Activated CD4-positive, alpha-beta memory T cell treated with anti-CD3 and anti-CD28 coated beads for 36 hours (primary cell): ENCODE measurements at regions not wholly inside any gene's neighbourhood (a gene's known extent, or its start where the extent isn't known, plus 50 kb on each side); places are given as distances from the start of the nearest gene placed in this dataset.

Experiments used
- CTCF ChIA-PET: fragments of 350-600 bp; sonication (Branson Sonifier 250); formaldehyde crosslinking; loops from one replicate; lab custom pipeline; 2021; ENCODE audit warnings: antibody characterized with exemption, inconsistent platforms; lab: Charles Lee
- POLR2A ChIA-PET: fragments of 350-600 bp; sonication (Branson Sonifier 250); formaldehyde crosslinking; loops from one replicate; lab custom pipeline; 2021; ENCODE audit warnings: antibody characterized with exemption; lab: Charles Lee
- DNase-seq: peaks from one replicate; pipeline ENCODE4 v3.0.0-alpha.2; 2020
- H3K27ac Mint-ChIP-seq: one replicate; pipeline ENCODE4 v1.8.0; 2021; ENCODE audit warnings: mixed read lengths
- H3K27me3 Mint-ChIP-seq: one replicate; pipeline ENCODE4 v1.8.0; 2021; ENCODE audit warnings: mixed read lengths
- H3K36me3 Mint-ChIP-seq: one replicate; pipeline ENCODE4 v1.8.0; 2021; ENCODE audit warnings: mixed read lengths
- H3K4me1 Mint-ChIP-seq: one replicate; pipeline ENCODE4 v1.8.0; 2021; ENCODE audit warnings: low read depth, mixed read lengths
- H3K4me3 Mint-ChIP-seq: one replicate; pipeline ENCODE4 v1.8.0; 2021; ENCODE audit warnings: mild to moderate bottlenecking, mixed read lengths
- H3K9me3 Mint-ChIP-seq: one replicate; pipeline ENCODE4 v1.8.0; 2021; ENCODE audit warnings: mixed read lengths
- intact Hi-C: fragments of 100-400 bp; cut with micrococcal nuclease; formaldehyde crosslinking; loops from one replicate; pipeline ENCODE4 v1.15.1; 2023

DNA sequence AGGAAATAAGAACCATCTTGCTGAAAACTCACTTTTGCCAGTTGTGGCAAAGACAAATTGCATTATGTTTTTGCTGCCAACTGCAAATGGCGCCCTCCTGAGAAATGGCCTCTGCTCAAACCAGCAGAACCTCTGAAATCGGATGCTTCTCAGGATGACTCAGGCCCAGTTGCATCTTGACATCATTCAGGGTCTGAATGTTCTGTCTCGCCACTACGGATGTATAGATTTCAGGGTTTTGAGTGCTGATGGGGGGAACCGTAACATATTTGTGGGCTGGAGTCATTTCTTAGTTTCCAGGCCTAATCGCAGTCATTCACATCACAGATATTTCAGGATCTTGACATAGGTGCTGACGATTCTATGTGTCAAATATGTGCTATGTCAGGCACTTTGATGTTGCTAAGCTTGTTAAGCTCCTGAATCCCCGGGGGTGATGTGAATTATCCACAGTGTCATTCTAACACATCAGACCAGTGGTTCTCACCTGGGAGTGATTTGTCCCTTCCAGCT is 207.1 kb downstream of the NFATC2 start:
- Mint-ChIP-seq H3K9me3 (no peaks in the 10 kb centered on the region), H3K4me1 (peaks cover 28% of the 10 kb centered on the region), H3K27me3 (peaks cover 2% of the 10 kb centered on the region), H3K4me3 (no peak overlapping the region), H3K36me3 (no peaks in the 10 kb centered on the region), H3K27ac (peak overlapping the region; percentile 59)
- intact Hi-C loops, result loop anchor here (1.0 to 5.0 kb wide), 3 partner anchors 273 to 326 kb away; no protein-coding TSS in a partner anchor
- DNase-seq, result peak; percentile 79
- CTCF ChIA-PET, result interaction anchor here (1.2 kb wide), 1 partner anchor 9 kb away, joined by 3 read pairs; no protein-coding TSS in a partner anchor
- POLR2A ChIA-PET, result interaction anchor here (0.7 to 1.1 kb wide), 3 partner anchors 69 to 274 kb away, joined by 3 to 4 read pairs (median 4); no protein-coding TSS in a partner anchor

DNA sequence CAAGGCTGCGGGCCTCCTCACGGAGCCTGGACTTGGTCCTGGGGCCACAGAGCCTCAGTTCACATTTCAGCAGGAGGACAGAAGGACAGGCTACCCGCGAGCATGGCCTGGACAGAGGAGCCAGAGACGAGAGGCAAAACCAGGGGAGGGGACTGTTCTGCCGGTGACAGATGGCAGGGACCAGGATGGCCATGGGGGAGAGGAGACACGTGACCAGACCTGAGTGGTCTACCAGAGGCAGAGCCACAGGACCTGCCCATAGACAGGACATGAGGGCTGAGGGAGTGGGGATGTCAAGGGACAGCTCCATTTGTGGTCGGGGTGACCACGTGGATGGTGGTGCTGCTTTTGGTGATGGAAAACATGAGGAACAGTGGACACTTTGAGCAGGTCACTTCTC is 207.9 kb downstream of the NFATC2 start:
- peaks cover 2% of the 10 kb centered on the region for H3K27me3 Mint-ChIP-seq
- no peak for DNase-seq
- no peaks in the 10 kb centered on the region for H3K9me3 Mint-ChIP-seq
- POLR2A ChIA-PET, result no interaction called here
- intact Hi-C loops, result loop anchor here (1.0 to 5.0 kb wide), 3 partner anchors 272 to 327 kb away; no protein-coding TSS in a partner anchor
- H3K27ac Mint-ChIP-seq, result no peak overlapping the region
- CTCF ChIA-PET, result interaction anchor here (0.7 to 1.0 kb wide), 2 partner anchors 347 to 794 kb away, joined by 3 read pairs; no protein-coding TSS in a partner anchor
- no peak overlapping the region for H3K4me3 Mint-ChIP-seq
- no peaks in the 10 kb centered on the region for H3K36me3 Mint-ChIP-seq
- H3K4me1 Mint-ChIP-seq, result peaks cover 28% of the 10 kb centered on the region

GRCh38 chr20:51333971-51334370 is 208.5 kb downstream of the NFATC2 start:
- CTCF ChIA-PET, result interaction anchor here (0.7 to 1.0 kb wide), 4 partner anchors 9 to 539 kb away, joined by 3 read pairs; partner anchors contain the start of gene BCAS4
- no peak overlapping the region for H3K27ac Mint-ChIP-seq

DNA sequence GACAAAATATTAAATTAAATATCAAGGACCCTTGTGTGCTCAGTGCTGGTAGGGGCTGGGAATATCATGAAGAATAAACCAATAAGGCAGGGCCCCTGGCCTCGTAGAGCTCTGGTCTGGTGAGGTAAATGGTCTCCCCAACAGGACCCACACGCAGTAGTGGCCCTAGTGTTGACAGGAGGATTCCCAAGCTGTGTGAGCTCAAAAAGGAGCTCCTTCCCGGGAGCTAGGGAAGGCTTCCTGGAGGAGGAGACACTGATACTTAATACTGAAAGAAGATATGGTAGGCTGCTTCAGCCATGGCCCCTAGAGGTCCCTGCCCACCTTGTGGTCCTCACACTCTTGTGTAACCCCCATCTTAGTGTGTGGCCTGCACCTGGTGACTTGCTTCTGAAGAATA is 209.1 kb downstream of the NFATC2 start:
- no peak for DNase-seq
- CTCF ChIA-PET, result interaction anchor here (0.7 to 1.3 kb wide), 4 partner anchors 9 to 539 kb away, joined by 3 to 5 read pairs (median 3); partner anchors contain the start of gene BCAS4
- POLR2A ChIA-PET, result interaction anchor here (0.6 kb wide), 1 partner anchor 540 kb away, joined by 3 read pairs; no protein-coding TSS in a partner anchor
- Mint-ChIP-seq H3K36me3 (no peaks in the 10 kb centered on the region), H3K27ac (no peak overlapping the region), H3K27me3 (peaks cover 2% of the 10 kb centered on the region), H3K9me3 (no peaks in the 10 kb centered on the region), H3K4me1 (peaks cover 21% of the 10 kb centered on the region), H3K4me3 (no peak overlapping the region)
- intact Hi-C loops, result no loop called here

More at GRCh38 chr20:51333971-51334370, 208.5 kb downstream of the NFATC2 start:
- Mint-ChIP-seq H3K9me3 (no peaks in the 10 kb centered on the region), H3K4me1 (peaks cover 26% of the 10 kb centered on the region), H3K4me3 (no peak overlapping the region), H3K27me3 (peaks cover 2% of the 10 kb centered on the region), H3K36me3 (no peaks in the 10 kb centered on the region)
- no peak for DNase-seq
- POLR2A ChIA-PET, result interaction anchor here (0.6 kb wide), 1 partner anchor 540 kb away, joined by 3 read pairs; no protein-coding TSS in a partner anchor
- intact Hi-C loops, result no loop called here

- ChIA-PET CTCF (interaction anchor here (1.0 kb wide), 1 partner anchor 24 kb away, joined by 4 read pairs; no protein-coding TSS in a partner anchor), POLR2A (no interaction called here)
- Mint-ChIP-seq H3K27me3 (peaks cover 2% of the 10 kb centered on the region), H3K27ac (no peak overlapping the region), H3K9me3 (no peaks in the 10 kb centered on the region), H3K4me3 (no peak overlapping the region), H3K36me3 (no peaks in the 10 kb centered on the region), H3K4me1 (peaks cover 8% of the 10 kb centered on the region)
- no peak for DNase-seq
- intact Hi-C loops, result no loop called here
Observed at GRCh38 chr20:51331481-51331880, 211.0 kb downstream of the NFATC2 start.

GRCh38 chr20:51329845-51330244 is 212.7 kb downstream of the NFATC2 start:
- Mint-ChIP-seq H3K4me1 (no peaks in the 10 kb centered on the region), H3K36me3 (no peaks in the 10 kb centered on the region), H3K27ac (no peak overlapping the region), H3K9me3 (no peaks in the 10 kb centered on the region), H3K4me3 (no peak overlapping the region), H3K27me3 (peaks cover 3% of the 10 kb centered on the region)
- DNase-seq, result no peak
- ChIA-PET POLR2A (no interaction called here), CTCF (interaction anchor here (0.9 to 6.6 kb wide), 2 partner anchors 21 to 343 kb away, joined by 5 to 45 read pairs; no protein-coding TSS in a partner anchor)
- intact Hi-C loops, result no loop called here

GRCh38 chr20:51327251-51327841 is 215.2 kb downstream of the NFATC2 start:
- no peak for DNase-seq
- Mint-ChIP-seq H3K4me3 (no peak overlapping the region), H3K36me3 (no peaks in the 10 kb centered on the region), H3K27ac (no peak overlapping the region), H3K27me3 (peaks cover 2% of the 10 kb centered on the region), H3K9me3 (no peaks in the 10 kb centered on the region), H3K4me1 (no peaks in the 10 kb centered on the region)
- intact Hi-C loops, result no loop called here
- POLR2A ChIA-PET, result no interaction called here
- CTCF ChIA-PET, result interaction anchor here (0.8 to 6.6 kb wide), 6 partner anchors 9 to 346 kb away, joined by 3 to 80 read pairs (median 18); no protein-coding TSS in a partner anchor

DNA sequence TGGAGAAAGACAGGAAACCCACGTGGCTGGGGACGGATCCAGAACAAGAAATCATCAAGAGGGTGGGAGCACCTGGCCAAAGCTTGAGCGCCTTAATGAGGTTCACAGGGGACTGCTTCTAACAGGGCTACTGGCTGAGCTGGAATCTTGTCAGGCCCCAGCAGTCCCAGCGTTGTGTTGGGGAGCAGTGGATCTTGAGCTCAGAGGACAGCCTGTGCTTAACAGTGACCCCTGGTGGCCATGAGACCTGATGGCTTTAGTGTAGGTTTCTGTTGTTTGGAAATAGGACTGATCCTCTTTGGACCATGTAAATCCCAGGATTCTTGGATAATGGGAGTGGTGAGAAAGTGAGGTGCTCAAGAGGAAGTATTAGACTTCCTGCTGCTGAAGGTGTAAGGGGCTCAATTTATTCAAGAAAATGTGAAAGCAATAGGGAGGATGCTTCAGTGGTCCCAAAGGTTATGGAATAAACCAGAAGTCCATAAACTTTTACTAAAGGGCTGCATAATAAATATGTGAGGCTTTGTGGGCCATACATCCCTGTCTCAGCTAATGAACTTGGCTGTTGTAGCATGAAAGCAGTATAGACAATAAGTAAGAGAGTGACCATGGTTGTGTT is 216.2 kb downstream of the NFATC2 start:
- H3K9me3 Mint-ChIP-seq, result no peaks in the 10 kb centered on the region
- no peaks in the 10 kb centered on the region for H3K4me1 Mint-ChIP-seq
- ChIA-PET POLR2A (no interaction called here), CTCF (interaction anchor here (0.7 to 6.6 kb wide), 17 partner anchors 9 to 532 kb away, joined by 3 to 80 read pairs (median 4); partner anchors contain the start of gene BCAS4)
- H3K36me3 Mint-ChIP-seq, result no peaks in the 10 kb centered on the region
- peak; percentile 51 for DNase-seq
- peaks cover 2% of the 10 kb centered on the region for H3K27me3 Mint-ChIP-seq
- intact Hi-C loops, result no loop called here
- no peak overlapping the region for H3K4me3 Mint-ChIP-seq
- no peak overlapping the region for H3K27ac Mint-ChIP-seq

- H3K27me3 Mint-ChIP-seq, result peaks cover 2% of the 10 kb centered on the region
- ChIA-PET POLR2A (no interaction called here), CTCF (interaction anchor here (0.9 to 3.6 kb wide), 4 partner anchors 14 to 341 kb away, joined by 3 to 19 read pairs (median 4); no protein-coding TSS in a partner anchor)
- H3K4me3 Mint-ChIP-seq, result no peak overlapping the region
- H3K9me3 Mint-ChIP-seq, result no peaks in the 10 kb centered on the region
- no peaks in the 10 kb centered on the region for H3K36me3 Mint-ChIP-seq
- H3K27ac Mint-ChIP-seq, result no peak overlapping the region
- H3K4me1 Mint-ChIP-seq, result peaks cover 2% of the 10 kb centered on the region
- no peak for DNase-seq
- intact Hi-C loops, result loop anchor here (5.0 kb wide), 1 partner anchor 340 kb away; no protein-coding TSS in a partner anchor
Observed at GRCh38 chr20:51322164-51322707, 220.3 kb downstream of the NFATC2 start.

- ChIA-PET POLR2A (no interaction called here), CTCF (interaction anchor here (1.1 to 3.6 kb wide), 2 partner anchors 13 to 334 kb away, joined by 4 to 19 read pairs; no protein-coding TSS in a partner anchor)
- no peak overlapping the region for H3K27ac Mint-ChIP-seq
- no peak for DNase-seq
- peaks cover 2% of the 10 kb centered on the region for H3K4me1 Mint-ChIP-seq
- H3K9me3 Mint-ChIP-seq, result no peaks in the 10 kb centered on the region
- H3K27me3 Mint-ChIP-seq, result peaks cover 2% of the 10 kb centered on the region
- no peak overlapping the region for H3K4me3 Mint-ChIP-seq
- intact Hi-C loops, result loop anchor here (5.0 kb wide), 1 partner anchor 339 kb away; no protein-coding TSS in a partner anchor
- no peaks in the 10 kb centered on the region for H3K36me3 Mint-ChIP-seq
Observed at GRCh38 chr20:51321343-51322163, 221.0 kb downstream of the NFATC2 start.

GRCh38 chr20:51319522-51319921 is 223.0 kb downstream of the NFATC2 start:
- POLR2A ChIA-PET, result no interaction called here
- no peaks in the 10 kb centered on the region for H3K27me3 Mint-ChIP-seq
- H3K36me3 Mint-ChIP-seq, result no peaks in the 10 kb centered on the region
- no peak overlapping the region for H3K4me3 Mint-ChIP-seq
- no peak overlapping the region for H3K27ac Mint-ChIP-seq
- CTCF ChIA-PET, result no interaction called here
- intact Hi-C loops, result no loop called here
- peaks cover 3% of the 10 kb centered on the region for H3K9me3 Mint-ChIP-seq
- peaks cover 2% of the 10 kb centered on the region for H3K4me1 Mint-ChIP-seq
- DNase-seq, result no peak
